CD4-positive, alpha-beta T cell treated with Interleukin-4 for 1 hour (primary cell): ENCODE measurements at regions not wholly inside any gene's neighbourhood (a gene's known extent, or its start where the extent isn't known, plus 50 kb on each side); places are given as distances from the start of the nearest gene placed in this dataset.
A peak's percentile ranks its signal among the peaks of the same experiment; 100 is the strongest.

Experiments used
- DNase-seq, 2 donors: peaks; one replicate each; pipeline ENCODE4 v3.0.0-alpha.2; 2020 to 2022

DNA sequence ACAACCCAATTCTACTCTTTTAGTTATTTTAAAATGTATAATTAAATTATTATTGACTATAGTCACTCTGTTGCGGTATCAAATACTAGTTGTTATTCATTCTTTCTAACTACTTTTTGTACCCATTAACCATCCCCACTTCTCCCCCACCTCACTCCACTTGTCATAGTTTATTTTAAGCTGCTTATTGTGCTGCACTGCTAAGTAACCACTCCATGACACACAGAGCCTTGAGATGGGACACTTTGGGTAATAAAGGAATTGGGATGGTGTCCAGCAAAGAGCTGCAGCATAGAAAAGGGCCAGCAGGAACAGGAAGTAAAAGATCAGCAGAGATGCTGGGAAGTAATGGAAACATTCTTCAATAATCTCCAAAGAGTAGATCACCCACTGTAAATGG, 123.0 kb downstream of the RPS29 start:
- DNase-seq = no peak

DNA sequence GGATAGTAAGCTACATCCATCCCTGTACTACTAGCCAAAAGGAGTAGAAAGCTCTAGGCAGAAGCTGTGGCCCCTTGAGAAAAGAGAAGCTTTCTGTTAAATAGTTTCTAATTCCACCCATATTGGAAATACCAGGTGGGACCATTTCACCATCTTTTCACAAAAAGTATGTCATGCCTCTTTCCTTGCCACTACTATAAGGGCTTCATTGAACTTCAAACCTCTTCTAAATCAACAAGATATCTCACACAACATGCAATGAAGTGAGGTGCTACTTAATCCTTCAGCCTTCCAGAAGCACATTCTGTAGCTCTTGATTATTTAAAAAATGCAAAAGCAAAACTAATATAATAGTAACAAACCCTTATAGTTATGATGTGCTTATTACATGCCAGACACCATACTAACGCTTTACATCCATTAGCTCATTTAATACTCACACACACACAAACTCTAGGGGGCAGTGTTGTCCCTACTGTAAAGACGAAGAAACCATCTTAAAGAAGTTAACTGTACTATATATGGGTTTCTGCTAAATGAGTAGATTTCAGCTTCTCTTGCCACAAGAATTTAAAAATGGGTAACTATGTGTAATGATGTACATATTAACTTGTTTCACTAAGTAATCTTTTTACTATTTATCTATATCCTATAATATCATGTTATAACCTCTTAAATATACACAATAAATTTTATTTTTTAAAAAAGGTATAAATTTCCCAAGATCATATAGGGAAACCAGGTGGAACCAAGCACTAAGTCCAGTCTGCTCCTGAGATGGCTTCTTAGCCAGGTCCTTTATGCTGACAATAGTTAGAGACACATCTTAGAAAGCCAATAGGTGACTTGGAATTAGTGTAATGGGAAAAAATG, 124.4 kb downstream of the RPS29 start:
- DNase-seq = peak; percentile 57 to 79

DNA sequence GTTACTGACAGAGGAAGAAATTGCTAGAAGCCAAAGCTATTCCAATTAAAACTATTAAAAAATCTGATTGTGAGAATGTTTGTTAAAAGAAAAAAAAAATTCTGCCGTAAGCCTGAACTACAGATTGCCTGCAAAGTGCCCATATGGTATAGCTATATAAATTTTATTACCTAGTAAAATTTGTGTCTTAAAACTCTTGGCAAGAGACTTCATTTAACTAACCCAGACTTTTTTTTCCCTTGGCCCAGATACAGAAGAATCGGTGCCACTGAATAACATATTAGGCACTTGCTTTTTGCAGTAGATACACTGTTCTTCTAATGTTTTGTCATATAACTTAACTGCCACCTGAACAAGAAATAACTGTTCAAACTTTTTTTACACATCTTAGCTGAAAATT, 125.5 kb downstream of the RPS29 start:
- DNase-seq = no peak

DNA sequence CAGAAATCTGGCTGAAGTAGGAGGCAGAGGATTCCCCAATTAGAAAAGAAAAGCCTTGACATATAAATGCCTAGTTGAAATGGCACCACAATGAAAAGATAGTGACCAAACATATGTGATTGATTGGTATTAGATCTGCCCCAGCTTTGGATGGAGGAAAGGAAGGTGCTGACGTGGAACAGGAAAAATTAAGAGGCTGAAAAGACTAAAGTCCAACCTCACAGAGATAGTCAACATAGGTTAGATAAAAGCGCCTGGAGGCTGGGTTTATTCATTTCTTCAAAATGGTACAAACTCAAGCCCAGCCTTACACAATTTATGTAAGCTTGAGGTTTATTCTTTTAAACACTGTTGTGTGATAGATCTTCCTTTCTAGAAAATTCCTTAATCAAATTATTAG, 129.6 kb downstream of the RPS29 start:
- DNase-seq = no peak

DNA sequence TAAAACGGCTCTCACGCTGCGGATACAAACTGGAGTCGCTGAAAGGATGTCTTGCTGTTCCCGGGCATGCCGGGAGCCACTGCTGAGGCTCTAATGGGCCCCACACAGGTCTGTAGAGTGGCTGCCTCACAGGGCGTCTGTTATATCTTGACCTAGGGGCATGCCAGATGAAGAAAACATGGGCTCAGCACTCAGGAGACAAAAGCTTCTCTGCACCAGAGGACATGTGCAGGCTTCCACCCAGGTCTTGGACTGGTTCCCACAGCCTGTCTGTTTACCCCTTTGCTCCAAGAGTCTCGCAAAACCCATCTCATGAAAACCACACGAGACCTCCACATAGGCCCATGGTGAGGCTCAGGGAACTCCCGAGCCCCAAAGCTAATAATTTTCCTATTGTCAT, 134.2 kb downstream of the RPS29 start:
- no peak for DNase-seq

DNA sequence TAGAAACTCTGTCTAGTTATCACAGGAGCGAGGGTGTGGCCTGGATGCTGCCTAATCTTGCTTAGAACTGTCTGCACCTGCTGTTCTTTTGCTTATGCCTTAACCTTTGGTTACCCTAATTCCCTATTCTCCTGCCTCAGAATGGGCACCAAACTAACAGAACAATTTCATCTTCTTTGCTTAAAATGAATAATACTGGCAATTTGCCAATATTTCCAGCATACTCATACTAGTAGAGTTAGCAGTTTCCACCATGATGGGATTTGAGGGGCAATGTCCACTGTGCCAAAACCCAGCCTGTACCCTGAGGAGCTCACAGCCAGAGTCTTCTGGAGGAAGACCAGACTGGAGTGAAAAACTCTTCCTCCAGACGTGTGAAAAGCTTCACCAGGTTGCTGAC, 136.4 kb downstream of the RPS29 start:
- DNase-seq = no peak

DNA sequence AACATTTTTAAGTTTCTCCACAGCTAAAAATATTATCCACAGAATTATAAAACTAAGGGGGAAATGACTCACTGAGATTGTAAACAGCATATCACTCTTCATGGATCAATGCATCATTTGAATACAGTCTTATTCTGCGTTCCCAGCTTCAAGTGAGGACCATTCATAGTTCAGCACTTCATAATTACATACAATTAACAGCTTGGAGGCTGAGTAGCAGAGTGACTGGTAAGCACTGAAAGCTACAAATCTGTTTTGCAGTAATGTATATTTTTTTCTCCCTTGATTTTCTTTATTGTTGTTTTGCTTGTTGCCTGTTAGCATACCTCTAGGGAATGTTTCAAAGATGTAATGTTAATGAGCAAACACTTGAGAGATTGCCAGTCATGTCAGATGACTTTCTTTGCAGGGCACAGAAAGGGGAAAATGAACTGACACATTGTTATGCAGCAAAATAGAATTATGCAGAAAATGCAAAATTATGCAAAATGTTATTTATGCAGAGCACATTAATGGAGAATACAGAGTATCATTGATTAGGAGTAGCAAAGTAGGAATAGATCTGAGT, 138.6 kb downstream of the RPS29 start:
- DNase-seq = no peak

DNA sequence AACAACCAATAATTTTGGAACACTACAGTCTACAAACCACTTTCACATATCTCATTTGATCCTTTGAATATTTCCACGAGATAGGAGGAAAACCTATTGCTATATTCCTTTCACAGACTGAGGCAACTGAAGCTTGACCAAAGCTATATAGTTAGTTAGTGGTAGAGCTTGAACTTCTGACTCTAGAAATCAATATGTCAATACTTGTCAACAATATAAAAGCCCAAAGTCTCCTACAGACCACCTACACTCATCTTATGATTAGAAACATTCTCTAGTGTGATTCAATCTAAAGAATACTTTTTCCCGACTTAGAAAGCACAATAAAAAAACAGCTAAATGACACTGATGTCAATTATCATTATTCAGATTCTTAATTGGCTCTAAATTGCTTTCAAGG, 139.4 kb downstream of the RPS29 start:
- DNase-seq = no peak

DNA sequence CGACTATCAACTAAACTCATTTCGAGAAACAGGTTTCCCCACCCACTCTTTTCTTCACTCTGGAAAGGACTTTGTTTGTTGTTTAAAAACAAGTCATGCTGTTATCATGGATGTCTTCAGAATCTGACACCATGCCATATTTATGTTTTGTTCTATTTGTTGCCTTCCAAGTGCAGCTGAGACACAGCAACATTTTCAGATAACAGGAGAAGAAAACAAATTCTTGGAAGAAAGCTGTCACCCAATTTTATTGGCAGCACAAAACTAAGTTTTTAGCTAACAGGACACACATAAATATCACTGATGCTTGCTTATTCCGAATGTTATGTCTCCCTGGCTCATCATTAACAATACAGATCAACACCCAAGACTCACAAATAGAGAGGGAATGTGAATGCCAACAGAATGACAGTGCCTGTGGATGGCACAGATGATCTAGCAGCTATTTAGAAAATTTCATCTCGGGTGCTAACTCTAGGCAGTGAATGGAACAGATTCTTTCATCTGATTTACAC, 147.9 kb downstream of the RPS29 start:
- no peak for DNase-seq

DNA sequence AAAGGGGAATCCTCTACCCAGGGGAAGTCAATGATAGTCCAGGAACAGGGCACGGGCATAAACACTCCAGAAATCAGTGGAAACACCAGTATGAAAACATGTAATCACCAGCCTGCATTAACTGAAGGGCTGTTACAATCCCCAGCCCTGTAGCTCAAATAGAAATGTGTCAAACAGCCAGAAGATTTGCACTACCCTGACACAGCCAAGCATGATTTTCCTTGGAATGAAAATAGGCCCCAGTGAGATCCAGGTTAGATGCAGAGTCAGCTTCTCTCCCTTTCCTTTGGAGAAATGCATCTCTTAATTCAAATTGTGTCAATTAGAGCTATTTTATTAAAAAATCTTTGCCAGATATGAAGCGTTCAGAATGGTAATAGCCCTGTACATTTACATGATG, 158.1 kb downstream of the RPS29 start:
- DNase-seq = no peak

DNA sequence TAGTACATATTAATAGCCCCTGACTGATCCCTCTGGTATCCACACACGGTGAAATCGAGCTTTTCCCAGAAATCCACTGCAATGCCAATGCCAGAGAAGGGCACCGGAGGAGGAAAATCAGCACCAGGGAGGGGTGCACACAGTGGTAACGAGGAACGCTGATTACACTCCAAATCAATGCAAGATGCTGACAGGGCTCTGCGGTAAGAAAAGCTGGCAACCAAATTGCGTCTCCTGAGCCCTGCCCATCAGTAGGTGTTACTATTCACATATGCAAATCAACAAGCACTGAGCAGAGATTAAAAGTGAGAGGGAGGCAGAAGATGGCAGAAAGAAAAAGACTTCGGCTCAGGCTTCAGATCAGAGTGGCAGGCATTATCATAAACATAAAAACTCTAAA, 159.1 kb downstream of the RPS29 start:
- no peak for DNase-seq

DNA sequence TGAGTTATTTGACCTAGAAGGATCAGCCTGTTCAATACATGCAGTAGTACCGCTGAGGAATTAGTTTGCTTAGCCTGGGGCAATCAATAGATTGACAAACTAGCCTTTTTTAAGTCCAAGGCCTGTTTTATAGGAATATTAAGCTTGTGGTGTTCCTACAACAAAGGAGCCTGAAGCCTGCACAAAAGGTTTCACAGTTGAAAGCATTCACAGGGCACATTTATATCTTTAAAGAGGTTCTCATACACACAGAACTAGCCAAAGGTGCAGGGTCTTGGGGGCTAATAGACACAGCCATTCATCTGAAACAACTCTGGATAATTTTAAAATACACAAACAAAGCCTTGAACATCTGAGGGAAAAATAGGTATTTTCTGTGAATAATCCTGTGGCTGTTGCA, 160.3 kb downstream of the RPS29 start:
- DNase-seq = no peak

DNA sequence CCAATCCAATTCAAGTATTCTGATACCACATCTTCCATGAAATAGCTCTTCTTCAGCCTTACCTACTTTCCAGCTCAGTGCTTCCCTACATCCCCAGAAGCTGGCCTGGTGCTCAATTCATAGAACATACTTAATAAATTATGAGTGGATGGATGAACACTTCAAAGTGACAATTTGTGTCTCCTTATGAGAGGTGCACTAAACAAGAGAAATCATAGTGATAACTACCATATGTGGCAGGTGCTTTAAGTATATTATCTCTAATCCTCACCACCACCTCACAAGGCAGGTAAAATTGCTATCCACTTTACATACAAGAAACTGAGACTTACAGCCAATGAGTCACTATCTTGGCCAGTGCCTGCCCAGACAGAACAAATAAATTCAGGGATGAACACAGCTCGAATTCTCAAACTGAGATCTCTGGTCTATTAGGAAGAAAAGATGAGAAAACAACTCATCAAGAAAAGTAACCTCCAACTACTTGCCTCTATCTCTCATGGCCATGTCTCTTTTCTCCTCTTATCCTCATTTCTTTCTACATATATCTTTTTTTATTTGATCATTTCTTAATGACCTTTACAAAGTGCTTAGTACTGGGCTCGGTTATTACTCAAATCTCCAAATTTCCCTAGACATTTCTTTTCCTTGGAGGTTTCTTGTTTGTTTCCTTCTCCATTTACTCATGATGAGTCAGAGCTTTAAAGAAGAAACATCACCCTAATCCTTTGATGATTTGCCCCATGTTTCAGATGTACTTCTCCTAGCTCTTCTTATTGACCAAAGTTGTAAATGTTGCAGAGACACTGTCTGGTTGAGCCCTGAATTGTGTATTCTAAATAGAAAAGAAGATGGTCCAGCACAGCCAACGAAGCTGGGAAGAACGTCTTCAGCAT, 161.5 kb downstream of the RPS29 start:
- no peak for DNase-seq

DNA sequence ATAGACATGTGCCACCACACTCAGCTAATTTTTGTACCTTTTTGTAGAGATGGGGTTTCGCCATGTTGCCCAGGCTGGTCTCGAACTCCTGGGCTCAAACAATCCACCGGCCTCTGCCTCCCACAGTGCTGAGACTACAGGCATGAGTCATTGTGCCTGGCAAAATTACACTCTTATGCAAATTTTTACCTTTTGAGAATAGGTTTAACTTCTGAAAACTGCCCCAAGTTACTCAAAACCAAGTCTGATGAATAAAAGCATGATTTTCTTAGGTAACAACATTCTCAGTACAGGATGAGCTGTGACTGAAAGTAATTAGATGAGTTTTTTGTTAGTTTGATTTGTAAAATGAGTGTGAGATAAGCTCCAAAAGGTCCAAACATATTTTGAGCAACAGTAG, 166.0 kb downstream of the RPS29 start:
- DNase-seq = no peak

DNA sequence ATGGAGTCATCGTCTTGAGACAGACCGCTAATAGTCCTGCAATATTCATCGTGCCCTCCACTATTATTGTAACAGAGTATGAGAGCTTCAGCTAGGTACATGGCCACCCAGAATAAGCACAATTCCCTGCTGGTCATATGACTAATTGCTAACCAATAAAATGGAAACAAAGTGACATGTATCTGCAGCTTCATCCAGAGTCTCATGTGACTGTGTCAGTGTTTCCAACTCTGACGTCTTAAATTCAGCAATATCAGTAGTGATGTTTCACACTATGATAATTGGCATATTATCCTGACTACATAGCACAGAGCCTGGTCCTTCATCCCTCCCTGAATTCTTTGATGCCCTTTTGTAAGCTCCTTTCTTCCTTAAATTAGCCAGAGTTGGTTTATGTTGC, 167.4 kb downstream of the RPS29 start:
- no peak for DNase-seq

DNA sequence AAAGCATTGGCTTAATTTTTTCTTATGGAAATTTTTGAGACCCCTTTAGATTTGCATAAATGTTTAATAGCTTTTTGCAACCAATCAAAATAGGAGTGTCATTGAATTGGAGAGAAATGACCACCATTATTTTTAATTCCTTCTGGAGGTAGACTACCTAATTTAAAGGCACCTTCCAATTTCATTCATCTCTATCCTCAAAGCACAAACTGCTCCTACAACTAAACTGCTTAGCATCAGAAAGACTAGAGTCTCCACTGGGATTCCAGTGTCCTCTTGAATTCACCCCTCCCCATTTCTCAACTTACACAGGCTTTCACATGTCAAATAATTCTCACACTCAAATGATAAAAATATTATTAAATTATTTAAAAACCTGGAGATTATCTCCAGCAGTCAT, 168.4 kb downstream of the RPS29 start:
- no peak for DNase-seq

DNA sequence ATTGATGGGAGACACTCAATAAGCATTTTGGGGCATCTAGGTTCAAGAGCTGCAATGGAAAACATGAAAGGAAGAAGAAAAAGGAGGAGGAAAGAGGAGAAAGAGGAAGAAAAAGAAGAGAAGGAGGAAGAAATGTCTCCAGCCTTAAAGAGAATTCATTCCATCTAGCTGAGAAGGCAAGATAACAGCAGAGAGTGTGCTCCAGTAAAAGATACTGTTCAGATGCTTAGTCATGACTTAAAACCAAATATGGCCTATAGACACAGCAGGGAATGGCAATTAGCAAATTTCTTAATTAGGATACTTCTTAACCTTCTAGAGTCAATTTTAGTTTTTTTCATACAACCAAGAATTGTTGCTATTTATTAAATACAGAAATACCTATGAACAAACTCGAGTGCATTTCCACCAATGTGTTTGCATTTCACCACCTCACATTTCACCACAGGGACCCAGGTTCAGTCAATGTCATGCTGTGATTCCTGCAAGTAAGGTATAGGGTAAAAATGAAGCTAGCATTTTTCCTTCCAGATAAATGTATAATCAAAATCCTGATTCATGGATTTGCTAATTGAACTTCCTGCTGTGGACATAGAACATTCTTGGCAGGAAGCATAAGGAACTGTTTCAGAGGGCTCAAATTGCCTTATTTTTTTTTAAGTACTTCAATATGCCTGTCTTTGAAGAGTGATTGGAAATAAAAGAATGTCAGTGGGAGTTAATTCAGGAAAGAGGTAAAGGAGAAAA, 177.8 kb downstream of the RPS29 start:
- DNase-seq = no peak

DNA sequence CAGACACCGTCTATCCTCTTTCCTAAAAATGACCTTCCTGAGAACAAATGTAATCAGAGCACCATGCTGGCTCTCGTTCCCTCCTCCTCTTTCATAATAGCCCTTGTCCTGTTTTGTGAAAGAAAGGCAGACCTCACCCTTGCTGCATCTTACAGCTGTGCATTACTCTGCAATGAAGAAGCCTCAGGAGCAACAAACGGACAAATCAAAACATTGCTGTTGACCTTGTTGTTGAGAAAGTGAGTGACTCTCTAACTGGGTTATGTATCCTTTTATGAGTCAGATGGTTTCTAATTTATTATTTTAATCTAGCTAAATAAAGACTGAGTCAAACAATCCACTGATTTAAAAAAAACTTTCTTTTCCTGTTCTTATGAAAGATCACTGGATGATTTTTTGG, 180.9 kb downstream of the RPS29 start:
- DNase-seq = no peak

DNA sequence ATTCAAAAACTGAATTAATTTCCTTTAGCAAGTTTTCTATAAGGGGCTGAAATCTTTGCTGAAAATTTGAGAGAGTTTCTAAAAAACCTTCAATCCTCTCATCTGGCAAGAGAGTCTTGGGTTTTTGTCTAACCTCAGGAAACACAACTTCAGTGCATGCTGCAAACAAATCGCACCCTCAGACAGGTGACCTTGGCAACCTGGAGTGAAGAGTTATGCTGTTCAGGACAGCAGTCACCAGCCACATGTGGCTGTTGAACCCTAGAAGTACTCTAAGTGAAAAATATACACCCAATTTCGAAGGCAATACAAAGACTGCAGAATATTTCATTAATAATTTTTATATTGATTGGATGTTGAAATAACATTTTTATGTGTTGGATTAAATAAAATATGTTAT, 184.8 kb downstream of the RPS29 start:
- no peak for DNase-seq

DNA sequence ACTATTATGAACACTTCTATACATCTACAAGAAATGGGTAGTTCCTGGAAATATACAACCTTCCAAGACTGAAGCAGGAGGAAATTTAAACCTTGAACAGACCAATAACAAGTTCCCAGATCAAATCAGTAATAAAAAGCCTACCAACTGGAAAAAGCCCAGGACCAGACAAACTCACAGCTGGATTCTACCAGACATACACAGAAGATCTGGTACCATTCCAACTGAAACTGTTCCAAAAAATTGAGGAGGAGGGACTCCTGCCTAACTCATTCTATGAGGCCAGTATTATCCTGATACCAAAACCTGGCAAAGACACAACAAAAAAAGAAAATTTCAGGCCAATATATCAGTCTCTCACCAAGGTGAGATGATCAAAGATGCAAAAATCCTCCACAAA, 189.4 kb downstream of the RPS29 start:
- DNase-seq = no peak

DNA sequence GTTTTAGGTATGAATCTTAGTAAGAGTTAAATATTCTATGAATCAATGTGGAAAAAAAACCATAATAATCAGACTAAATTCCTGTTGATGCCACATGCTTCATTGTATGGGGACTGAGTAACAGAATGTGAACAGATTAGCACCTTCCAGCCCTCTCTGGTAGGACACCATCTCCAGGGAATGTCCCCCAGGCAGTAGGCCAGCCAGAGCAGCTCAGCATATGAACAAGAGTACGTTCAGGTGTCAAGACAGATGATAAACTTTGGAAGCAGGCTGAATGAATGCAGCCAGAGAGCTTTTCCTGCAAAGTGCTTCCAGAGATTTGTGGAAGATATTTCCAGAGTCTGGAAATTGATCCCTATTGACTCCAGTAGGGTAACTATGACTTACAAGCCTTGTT, 204.4 kb downstream of the RPS29 start:
- DNase-seq = no peak

DNA sequence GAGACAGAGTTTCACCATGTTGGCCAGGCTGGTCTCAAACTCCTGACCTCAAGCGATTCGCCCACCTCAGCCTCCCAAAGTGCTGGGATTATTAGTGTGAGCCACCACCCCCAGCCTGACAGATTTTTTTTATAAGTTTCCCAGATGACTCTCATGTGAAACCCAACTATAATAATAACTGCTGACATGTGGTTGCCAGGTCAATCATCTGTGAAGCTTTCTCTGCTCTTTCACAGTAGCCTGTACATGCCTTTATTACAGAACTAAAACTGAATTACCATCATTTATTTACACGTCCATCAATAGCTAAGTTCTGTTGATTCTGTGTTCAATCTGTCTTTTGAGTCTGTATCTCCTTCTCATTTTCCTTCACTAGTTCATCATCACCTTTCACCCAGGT, 218.5 kb downstream of the RPS29 start:
- no peak for DNase-seq

DNA sequence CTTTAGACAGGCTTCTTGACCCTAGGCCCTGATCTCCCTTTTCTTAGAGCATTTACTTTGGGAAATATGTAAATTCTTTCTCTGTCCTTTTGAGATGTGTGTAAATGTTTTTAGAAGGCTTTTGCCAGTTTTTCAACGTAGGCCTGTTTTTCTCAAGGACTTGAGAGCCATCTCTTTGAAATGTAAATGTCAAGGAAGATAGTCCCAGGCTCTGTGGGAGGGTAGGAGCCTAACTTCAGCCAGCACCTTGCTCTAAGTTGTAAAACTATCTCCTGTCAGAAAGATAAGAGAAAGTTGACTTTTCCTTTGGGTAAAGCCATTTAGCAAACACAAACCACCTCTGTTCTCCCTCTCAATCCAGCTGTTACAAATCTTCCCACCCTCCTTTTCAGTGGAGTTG, 219.8 kb downstream of the RPS29 start:
- no peak for DNase-seq
